ENCODE measurements at regions not wholly inside any gene's neighbourhood (a gene's known extent, or its start where the extent isn't known, plus 50 kb on each side); places are given as distances from the start of the nearest gene placed in this dataset.
"Not testable (repeated sequence)": the region's sequence is repeated elsewhere in the genome, so short reads cannot be mapped to it uniquely, and the experiment has no call there.

GRCh38 chrY:19026631-19027030 is 253.1 kb upstream of the HSFY2 start:
- no peak for DNase-seq

- no peak for DNase-seq
Measured at GRCh38 chrY:19023934-19024333, 250.4 kb upstream of the HSFY2 start.

- no peak for DNase-seq
Measured at GRCh38 chrY:19020193-19020592, 246.7 kb upstream of the HSFY2 start.

- no peak for DNase-seq
Measured at GRCh38 chrY:19016990-19017389, 243.5 kb upstream of the HSFY2 start.

DNA sequence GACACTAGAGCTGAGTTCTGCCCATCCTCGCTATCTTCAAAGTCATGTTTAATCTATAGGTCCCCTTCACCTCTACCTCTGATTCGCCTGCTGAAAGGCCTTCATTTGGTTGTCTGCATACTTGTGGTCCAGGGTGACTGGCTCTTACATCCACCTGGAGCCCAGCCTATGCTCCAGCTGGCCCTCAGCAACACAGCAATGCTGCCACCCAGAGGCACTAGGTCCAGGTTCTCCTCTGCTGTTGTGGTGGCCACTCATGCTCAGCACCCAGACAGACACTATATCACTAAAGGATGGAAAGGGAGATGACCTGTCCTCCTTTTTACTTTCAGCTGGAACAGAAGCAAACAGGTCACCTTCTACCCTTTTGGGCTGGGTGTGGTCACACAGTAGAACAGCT is 242.3 kb upstream of the HSFY2 start:
- DNase-seq = no peak

- no peak for DNase-seq
Measured at GRCh38 chrY:19015213-19015612, 241.7 kb upstream of the HSFY2 start.

DNA sequence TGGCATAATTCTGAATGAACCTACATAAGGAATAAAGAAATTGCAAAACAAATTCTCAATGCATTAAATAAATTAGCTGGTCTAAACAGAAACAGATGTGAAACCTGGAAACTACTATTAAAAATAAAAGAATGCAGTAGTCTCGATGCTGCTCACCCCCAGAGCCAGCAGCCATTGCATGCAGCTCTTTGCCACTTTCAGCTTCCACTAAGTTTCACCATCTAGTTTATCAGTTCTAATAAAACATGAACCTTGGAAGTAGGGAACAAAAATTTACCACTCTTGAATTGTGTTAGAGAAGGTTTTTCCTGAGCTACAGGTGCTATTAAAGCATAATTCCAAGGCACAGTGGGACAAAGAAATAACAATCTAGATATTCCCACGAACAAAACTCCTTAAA is 239.4 kb upstream of the HSFY2 start:
- DNase-seq = no peak

- no peak for DNase-seq
Measured at GRCh38 chrY:19011605-19012090, 238.1 kb upstream of the HSFY2 start.

- no peak for DNase-seq
Measured at GRCh38 chrY:19006234-19006633, 232.7 kb upstream of the HSFY2 start.

DNA sequence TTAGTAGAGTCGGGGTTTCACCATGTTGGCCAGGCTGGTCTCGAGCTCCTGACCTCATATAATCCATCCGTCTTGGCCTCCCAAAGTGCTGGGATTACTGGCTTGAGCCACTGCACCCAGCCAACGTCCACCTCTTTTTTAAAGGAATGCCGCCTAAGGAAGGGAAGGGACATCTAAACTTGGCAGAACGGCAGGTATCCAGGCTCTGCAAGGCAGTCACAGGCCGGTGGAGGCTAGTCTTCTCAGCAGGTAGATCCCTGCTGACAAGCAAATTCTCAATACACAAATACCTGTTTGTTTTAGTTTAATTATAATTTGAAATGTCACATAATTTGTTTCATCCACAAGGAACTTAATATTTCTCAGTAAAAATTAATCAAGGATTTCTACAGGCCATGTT is 232.0 kb upstream of the HSFY2 start:
- no peak for DNase-seq

DNA sequence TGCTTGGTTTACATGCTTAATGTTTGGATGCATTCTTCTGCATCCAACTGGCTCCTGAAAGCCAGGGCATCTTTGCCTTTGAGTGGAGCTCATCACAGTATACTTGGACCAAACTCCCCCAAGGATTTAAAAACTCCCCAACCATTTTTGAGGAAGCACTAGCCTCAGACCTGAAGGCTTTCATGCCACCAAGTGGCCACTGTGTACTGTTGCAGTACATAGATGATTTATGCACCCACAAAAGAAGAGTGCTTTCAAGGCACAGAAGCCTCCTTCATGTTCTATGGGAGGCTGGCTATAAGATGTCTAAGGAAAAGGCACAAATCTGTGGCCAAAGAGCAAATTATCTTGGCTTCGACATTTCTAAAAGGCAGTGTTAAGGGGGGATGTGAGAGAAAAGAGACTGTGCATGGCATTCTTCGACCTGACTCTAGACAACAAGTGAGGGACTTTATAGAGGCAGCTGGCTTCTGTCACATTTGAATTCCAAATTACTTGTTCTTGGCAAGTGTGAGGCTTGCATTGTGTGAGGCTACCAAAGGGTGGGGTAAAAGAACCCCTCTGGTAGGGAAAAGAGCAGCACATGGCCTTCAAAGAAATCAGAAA is 224.2 kb upstream of the HSFY2 start:
- peak; percentile 9 for DNase-seq

DNA sequence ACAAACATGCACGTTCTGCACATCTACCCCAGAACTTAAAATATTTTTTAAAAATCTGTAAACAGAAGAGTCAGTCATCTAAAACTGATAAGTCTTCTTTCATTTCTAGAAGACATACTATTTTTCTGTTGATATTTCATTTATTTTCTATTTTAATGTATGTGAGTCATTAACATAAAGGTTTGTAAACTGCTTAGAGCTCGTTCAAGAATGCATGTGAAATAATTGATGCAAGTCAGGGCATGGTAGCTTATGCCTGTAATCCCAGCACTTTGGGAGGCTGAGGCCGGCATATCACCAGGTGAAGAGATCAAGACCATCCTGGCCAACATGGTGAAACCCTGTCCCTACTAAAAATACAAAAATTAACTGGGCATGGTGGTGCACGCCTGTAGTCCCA is 219.9 kb upstream of the HSFY2 start:
- DNase-seq = no peak

DNA sequence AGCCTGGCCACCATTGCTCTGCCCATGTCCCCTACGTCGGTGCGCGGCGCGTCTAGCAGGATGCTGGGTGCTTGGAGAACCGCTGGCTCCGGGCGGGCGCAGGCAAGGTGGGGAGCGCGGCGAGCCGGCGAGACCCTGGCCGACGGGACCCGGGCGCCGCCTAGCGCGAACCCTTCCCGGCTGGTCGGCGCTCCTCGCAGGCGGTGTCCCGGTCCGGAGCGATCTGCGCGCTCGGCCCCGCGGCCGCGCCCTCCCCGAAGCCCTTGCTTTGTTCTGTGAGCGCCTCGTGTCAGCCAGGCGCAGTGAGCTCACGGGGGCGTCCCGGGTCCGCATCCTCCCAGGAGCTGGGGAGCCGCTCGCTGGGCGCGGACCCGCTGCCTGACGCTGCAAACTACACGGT is 219.1 kb upstream of the HSFY2 start:
- not testable (repeated sequence) for DNase-seq

DNA sequence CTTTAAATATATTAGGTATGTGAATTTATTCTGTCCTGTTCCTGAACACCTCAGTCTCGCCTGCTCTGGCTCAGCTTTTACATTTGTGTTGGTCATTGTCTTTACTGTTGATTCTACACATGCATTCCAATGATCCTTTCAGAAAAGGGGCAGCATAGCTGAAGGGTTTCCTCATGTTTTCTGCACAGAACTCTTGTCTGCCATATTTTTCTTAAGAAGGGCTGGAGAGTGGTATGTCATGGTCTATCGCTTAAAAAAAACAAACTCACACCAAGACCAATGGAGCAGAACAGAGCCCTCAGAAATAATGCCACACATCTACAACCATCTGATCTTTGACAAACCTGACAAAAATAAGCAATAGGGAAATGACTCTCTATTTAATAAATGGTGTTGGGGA is 215.8 kb upstream of the HSFY2 start:
- no peak for DNase-seq

- DNase-seq = no peak
Measured at GRCh38 chrY:18966001-18966400, 192.5 kb upstream of the HSFY2 start.

- no peak for DNase-seq
Measured at GRCh38 chrY:18958846-18959245, 185.3 kb upstream of the HSFY2 start.

GRCh38 chrY:18951657-18952435 is 178.3 kb upstream of the HSFY2 start:
- no peak for DNase-seq

GRCh38 chrY:18951019-18951418 is 177.5 kb upstream of the HSFY2 start:
- DNase-seq = no peak

DNA sequence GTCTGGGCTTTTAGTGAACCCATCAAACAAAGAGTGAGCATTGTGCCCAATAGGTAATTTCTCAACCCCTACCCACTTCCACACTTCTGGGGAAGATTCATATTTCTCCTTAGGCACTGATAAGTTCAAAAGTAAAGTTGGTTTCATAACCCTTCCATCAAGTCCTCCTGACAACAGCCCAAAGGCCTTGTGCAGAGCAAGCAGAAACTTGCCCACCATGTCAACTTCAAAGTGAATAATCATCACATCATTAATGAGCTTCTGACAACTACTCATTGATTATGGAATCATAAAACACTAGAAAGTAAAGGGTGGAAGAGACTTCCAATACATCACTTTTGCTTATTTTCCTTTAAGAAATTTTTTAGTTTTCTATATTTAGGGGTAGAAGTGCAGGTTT is 163.3 kb upstream of the HSFY2 start:
- DNase-seq = no peak

GRCh38 chrY:18919256-18919655 is 145.7 kb upstream of the HSFY2 start:
- DNase-seq = no peak

DNA sequence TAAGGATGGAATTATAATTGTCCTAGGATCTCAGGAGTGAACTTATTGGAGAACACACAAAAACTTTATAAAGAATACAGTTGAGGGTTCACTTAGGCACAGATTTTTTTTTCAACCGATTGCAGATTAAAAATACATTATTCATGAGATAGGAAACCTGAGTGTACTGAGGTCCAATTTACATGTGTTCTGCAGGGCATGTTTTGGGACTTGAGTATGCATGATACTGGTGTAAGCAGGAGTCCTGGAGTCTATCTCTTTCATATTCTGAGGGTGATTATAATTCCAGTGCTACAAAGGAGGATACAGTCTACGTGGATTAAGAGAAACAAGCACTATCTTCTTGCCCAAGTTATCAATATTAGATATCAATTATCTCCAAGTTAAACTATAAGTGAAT is 139.3 kb upstream of the HSFY2 start:
- no peak for DNase-seq

DNA sequence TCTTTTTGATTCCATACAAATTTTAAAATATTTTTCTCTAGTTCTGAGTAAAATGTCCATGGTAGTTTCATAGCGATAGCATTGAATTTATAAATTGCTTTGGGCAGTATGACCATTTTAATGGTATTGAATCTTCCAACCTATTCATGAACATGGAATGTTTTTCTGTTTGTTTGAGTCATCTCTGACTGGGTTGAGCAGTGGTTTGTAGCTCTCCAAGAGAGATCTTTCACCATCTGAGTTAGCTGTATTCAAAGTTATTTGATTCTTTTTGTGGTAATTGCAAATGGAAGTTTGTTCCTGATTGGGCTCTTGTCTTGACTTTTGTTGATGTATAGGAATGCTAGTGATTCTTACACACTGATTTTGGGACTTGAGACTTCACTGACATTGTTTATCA is 136.3 kb upstream of the HSFY2 start:
- no peak for DNase-seq

GRCh38 chrY:18906198-18906597 is 132.7 kb upstream of the HSFY2 start:
- DNase-seq = not testable (repeated sequence)

- DNase-seq = no peak
Measured at GRCh38 chrY:18904296-18904695, 130.8 kb upstream of the HSFY2 start.

- DNase-seq = no peak
Measured at GRCh38 chrY:18891994-18892393, 118.5 kb upstream of the HSFY2 start.
